ENCODE measurements at regions not wholly inside any gene's neighbourhood (a gene's known extent, or its start where the extent isn't known, plus 50 kb on each side); places are given as distances from the start of the nearest gene placed in this dataset.

- H3K36me3 Mint-ChIP-seq = no peaks in the 10 kb centered on the region
- CTCF ChIA-PET = no interaction called here
Measured at GRCh38 chr9:2459756-2460155, 161.8 kb upstream of the VLDLR start.

DNA sequence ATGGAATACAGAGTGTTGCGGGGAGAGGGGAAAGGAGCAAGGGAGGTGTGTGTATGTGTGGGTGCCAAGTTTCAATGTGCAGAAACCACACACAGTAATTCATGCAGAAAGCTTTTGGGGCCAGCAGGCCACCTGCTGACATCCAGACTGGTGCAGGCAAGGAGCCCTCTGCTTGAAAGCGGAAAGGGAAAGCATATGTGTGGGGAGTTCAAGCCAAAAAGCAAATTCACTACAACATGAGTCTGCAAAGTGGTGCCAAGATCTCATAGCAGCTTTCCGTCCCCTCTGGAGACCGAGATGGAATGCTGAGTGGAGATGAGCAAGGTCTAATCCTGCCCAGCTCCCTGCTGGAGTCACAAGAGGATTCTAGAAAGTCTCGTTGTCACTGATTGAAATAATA lies 159.7 kb upstream of the VLDLR start:
- H3K27me3 Mint-ChIP-seq = peaks cover 3% of the 10 kb centered on the region
- H3K27ac Mint-ChIP-seq = no peak overlapping the region
- CTCF ChIA-PET = no interaction called here
- DNase-seq = no peak
- peaks cover 2% of the 10 kb centered on the region for H3K9me3 Mint-ChIP-seq (ENCODE audit: low read depth)
- no peak overlapping the region for H3K4me3 Mint-ChIP-seq
- no peak for ATAC-seq
- no peaks in the 10 kb centered on the region for H3K4me1 Mint-ChIP-seq
- H3K36me3 Mint-ChIP-seq = no peaks in the 10 kb centered on the region

More at GRCh38 chr9:2459756-2460155, 161.8 kb upstream of the VLDLR start:
- H3K27ac Mint-ChIP-seq = no peak overlapping the region
- no peak overlapping the region for H3K4me3 Mint-ChIP-seq
- H3K27me3 Mint-ChIP-seq = peaks cover 3% of the 10 kb centered on the region
- no peak for ATAC-seq
- H3K4me1 Mint-ChIP-seq = no peaks in the 10 kb centered on the region
- DNase-seq = no peak
- peaks cover 2% of the 10 kb centered on the region for H3K9me3 Mint-ChIP-seq (ENCODE audit: low read depth)

DNA sequence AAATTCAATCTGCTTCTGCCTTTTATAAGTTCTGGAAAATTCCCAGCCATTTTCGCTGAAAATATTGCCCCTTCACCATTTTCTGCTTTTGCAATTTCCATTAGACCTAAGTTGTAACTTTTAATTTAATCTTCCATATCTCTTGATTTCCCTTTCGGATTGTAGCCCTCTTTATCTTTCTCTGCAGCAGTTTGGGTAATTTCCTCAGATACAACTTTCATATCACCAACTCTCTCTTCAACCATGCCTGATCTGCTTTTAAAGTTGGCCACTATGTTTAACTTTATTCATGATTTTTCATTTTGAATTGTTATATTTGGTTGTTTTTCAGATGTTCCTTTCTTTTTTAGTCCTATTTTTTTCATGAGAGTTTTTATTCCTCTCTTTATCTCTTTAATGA lies 157.0 kb upstream of the VLDLR start:
- no peaks in the 10 kb centered on the region for H3K4me1 Mint-ChIP-seq
- H3K36me3 Mint-ChIP-seq = no peaks in the 10 kb centered on the region
- no peak for DNase-seq
- no peak overlapping the region for H3K4me3 Mint-ChIP-seq
- no peak overlapping the region for H3K27ac Mint-ChIP-seq
- H3K9me3 Mint-ChIP-seq (ENCODE audit: low read depth) = peaks cover 2% of the 10 kb centered on the region
- peaks cover 10% of the 10 kb centered on the region for H3K27me3 Mint-ChIP-seq
- CTCF ChIA-PET = no interaction called here
- ATAC-seq = no peak

GRCh38 chr9:2465516-2465915 lies 156.1 kb upstream of the VLDLR start:
- peaks cover 2% of the 10 kb centered on the region for H3K9me3 Mint-ChIP-seq (ENCODE audit: low read depth)
- no peak overlapping the region for H3K27ac Mint-ChIP-seq
- H3K27me3 Mint-ChIP-seq = peaks cover 11% of the 10 kb centered on the region
- no peaks in the 10 kb centered on the region for H3K4me1 Mint-ChIP-seq
- no peaks in the 10 kb centered on the region for H3K36me3 Mint-ChIP-seq
- no peak for ATAC-seq
- CTCF ChIA-PET = interaction anchor here (0.9 kb wide), 1 partner anchor 263 kb away, joined by 3 read pairs; no protein-coding TSS in a partner anchor
- no peak overlapping the region for H3K4me3 Mint-ChIP-seq
- DNase-seq = no peak

GRCh38 chr9:2465921-2466460 lies 155.6 kb upstream of the VLDLR start:
- DNase-seq (no peak), ATAC-seq (no peak)
- no peak overlapping the region for H3K4me3 Mint-ChIP-seq
- CTCF ChIA-PET = interaction anchor here (0.9 kb wide), 1 partner anchor 262 kb away, joined by 3 read pairs; no protein-coding TSS in a partner anchor
- H3K27me3 Mint-ChIP-seq = peaks cover 11% of the 10 kb centered on the region
- H3K4me1 Mint-ChIP-seq = no peaks in the 10 kb centered on the region
- peaks cover 2% of the 10 kb centered on the region for H3K9me3 Mint-ChIP-seq (ENCODE audit: low read depth)
- H3K27ac Mint-ChIP-seq = no peak overlapping the region
- no peaks in the 10 kb centered on the region for H3K36me3 Mint-ChIP-seq

DNA sequence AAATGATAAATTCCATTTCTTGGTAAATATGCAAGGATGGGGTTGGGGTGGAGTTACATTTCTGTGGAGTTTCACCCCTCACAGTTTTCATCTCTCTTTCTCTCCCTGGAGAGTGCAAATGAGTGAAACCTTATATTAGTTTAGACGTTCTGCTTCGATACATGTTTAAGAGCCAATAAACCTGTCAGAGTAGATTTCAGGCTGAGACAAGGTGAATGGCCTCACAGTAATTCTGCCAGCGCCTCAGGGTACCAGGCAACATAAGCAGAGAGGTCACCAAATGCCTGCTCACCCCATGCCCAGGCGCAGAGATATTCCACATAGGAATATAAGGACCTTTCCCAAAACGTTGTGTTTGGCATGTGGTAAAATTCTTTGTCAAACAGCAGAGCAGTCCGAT lies 154.9 kb upstream of the VLDLR start:
- CTCF ChIA-PET = no interaction called here
- H3K27me3 Mint-ChIP-seq = peaks cover 11% of the 10 kb centered on the region
- H3K27ac Mint-ChIP-seq = no peak overlapping the region
- H3K4me1 Mint-ChIP-seq = no peaks in the 10 kb centered on the region
- ATAC-seq = no peak
- H3K36me3 Mint-ChIP-seq = no peaks in the 10 kb centered on the region
- no peak overlapping the region for H3K4me3 Mint-ChIP-seq
- H3K9me3 Mint-ChIP-seq (ENCODE audit: low read depth) = peaks cover 2% of the 10 kb centered on the region
- DNase-seq = no peak

GRCh38 chr9:2469681-2470221 lies 151.8 kb upstream of the VLDLR start:
- Mint-ChIP-seq H3K4me1 (no peaks in the 10 kb centered on the region), H3K36me3 (no peaks in the 10 kb centered on the region), H3K27me3 (peaks cover 17% of the 10 kb centered on the region), H3K9me3 (ENCODE audit: low read depth) (no peaks in the 10 kb centered on the region), H3K27ac (no peak overlapping the region), H3K4me3 (no peak overlapping the region)
- DNase-seq (peak; percentile 44), ATAC-seq (no peak)
- CTCF ChIA-PET = interaction anchor here (1.3 kb wide), 1 partner anchor 260 kb away, joined by 3 read pairs; no protein-coding TSS in a partner anchor

DNA sequence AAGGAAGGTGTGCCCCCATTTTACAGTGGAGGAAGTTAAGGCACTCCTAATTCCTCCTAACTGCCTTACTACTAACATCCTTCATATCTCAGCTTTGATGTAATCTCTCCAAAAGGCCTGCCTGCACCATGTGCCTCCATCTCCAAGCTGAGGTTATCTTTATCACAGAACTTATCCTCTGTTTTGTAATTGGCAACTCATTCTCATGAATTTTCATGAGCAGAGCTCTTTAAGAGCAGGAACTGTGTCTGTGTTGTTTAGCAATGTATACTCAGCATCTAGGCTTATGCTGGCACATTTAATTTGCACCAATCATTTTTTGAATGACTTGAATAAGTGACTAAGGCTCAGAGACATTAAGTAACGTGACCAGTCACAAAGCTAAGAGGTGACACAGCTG lies 147.9 kb upstream of the VLDLR start:
- H3K27ac Mint-ChIP-seq = no peak overlapping the region
- H3K4me3 Mint-ChIP-seq = no peak overlapping the region
- H3K4me1 Mint-ChIP-seq = no peaks in the 10 kb centered on the region
- CTCF ChIA-PET = no interaction called here
- H3K27me3 Mint-ChIP-seq = peaks cover 10% of the 10 kb centered on the region
- ATAC-seq (no peak), DNase-seq (no peak)
- no peaks in the 10 kb centered on the region for H3K36me3 Mint-ChIP-seq
- no peaks in the 10 kb centered on the region for H3K9me3 Mint-ChIP-seq (ENCODE audit: low read depth)

GRCh38 chr9:2477755-2478154 lies 143.8 kb upstream of the VLDLR start:
- H3K4me3 Mint-ChIP-seq = no peak overlapping the region
- no peak for DNase-seq
- CTCF ChIA-PET = no interaction called here

DNA sequence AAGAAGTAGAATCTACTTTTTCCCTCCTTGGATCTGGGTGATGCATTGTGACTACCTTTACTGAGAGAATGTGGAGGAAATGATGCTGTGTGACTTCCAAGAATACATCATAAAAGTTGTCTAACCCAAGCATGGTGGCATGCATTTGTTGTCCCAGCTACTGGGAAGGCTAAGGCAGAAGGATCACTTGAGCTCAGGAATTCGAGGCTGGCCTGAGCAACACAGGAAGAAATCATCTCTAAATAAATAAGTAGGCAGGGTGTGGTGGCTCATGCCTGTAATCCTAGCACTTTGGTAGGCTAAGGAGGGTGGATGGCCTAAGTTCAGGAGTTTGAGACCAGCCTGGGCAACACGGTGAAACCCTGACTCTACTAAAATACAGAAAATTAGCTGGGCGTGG lies 143.2 kb upstream of the VLDLR start:
- CTCF ChIA-PET = no interaction called here
- Mint-ChIP-seq H3K9me3 (ENCODE audit: low read depth) (no peaks in the 10 kb centered on the region), H3K4me1 (no peaks in the 10 kb centered on the region), H3K27ac (no peak overlapping the region), H3K4me3 (no peak overlapping the region), H3K27me3 (peaks cover 6% of the 10 kb centered on the region), H3K36me3 (no peaks in the 10 kb centered on the region)
- ATAC-seq (no peak), DNase-seq (no peak)

More at GRCh38 chr9:2477755-2478154, 143.8 kb upstream of the VLDLR start:
- no peak for ATAC-seq
- Mint-ChIP-seq H3K27me3 (peaks cover 6% of the 10 kb centered on the region), H3K9me3 (ENCODE audit: low read depth) (no peaks in the 10 kb centered on the region), H3K36me3 (no peaks in the 10 kb centered on the region), H3K27ac (no peak overlapping the region), H3K4me1 (no peaks in the 10 kb centered on the region)

DNA sequence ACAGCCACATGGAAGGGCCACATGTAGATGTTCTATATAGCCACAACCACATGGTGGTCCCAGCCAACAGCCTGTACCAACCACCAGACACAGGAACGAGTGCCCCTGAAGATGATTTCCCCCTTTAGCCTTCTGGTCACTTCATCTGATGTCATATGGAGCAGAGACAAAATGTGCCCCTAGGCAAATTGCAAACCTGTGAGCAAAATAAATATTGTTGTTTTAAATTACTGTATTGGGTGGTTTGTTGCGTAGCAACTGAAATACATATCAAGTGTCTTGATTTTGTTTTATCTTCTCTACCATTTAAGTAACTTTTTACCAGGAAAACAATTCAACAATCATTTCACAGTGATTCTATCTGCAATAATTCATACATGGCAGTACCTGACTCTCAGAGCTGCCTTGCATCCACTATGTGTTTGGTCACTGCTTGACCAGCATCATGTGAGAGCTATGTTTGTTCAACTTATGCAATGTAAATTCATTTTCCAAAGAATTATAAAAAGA lies 142.5 kb upstream of the VLDLR start:
- Mint-ChIP-seq H3K4me1 (no peaks in the 10 kb centered on the region), H3K27me3 (peaks cover 6% of the 10 kb centered on the region), H3K27ac (no peak overlapping the region), H3K9me3 (ENCODE audit: low read depth) (no peaks in the 10 kb centered on the region), H3K4me3 (no peak overlapping the region), H3K36me3 (no peaks in the 10 kb centered on the region)
- DNase-seq (no peak), ATAC-seq (no peak)
- CTCF ChIA-PET = no interaction called here

- no peak overlapping the region for H3K27ac Mint-ChIP-seq
- peaks cover 3% of the 10 kb centered on the region for H3K27me3 Mint-ChIP-seq
- H3K36me3 Mint-ChIP-seq = no peaks in the 10 kb centered on the region
- no peaks in the 10 kb centered on the region for H3K9me3 Mint-ChIP-seq (ENCODE audit: low read depth)
- no peaks in the 10 kb centered on the region for H3K4me1 Mint-ChIP-seq
- no peak overlapping the region for H3K4me3 Mint-ChIP-seq
- CTCF ChIA-PET = no interaction called here
- ATAC-seq = no peak
- no peak for DNase-seq
Measured at GRCh38 chr9:2480255-2480837, 141.2 kb upstream of the VLDLR start.

- Mint-ChIP-seq H3K9me3 (ENCODE audit: low read depth) (no peaks in the 10 kb centered on the region), H3K4me1 (no peaks in the 10 kb centered on the region), H3K27ac (no peak overlapping the region), H3K36me3 (no peaks in the 10 kb centered on the region), H3K4me3 (no peak overlapping the region), H3K27me3 (peaks cover 3% of the 10 kb centered on the region)
- DNase-seq (no peak), ATAC-seq (no peak)
- CTCF ChIA-PET = no interaction called here
Measured at GRCh38 chr9:2481216-2481615, 140.4 kb upstream of the VLDLR start.

GRCh38 chr9:2486988-2487387 lies 134.6 kb upstream of the VLDLR start:
- Mint-ChIP-seq H3K4me1 (no peaks in the 10 kb centered on the region), H3K36me3 (no peaks in the 10 kb centered on the region), H3K27me3 (no peaks in the 10 kb centered on the region), H3K9me3 (ENCODE audit: low read depth) (no peaks in the 10 kb centered on the region), H3K27ac (no peak overlapping the region), H3K4me3 (no peak overlapping the region)
- CTCF ChIA-PET = no interaction called here
- no peak for ATAC-seq
- no peak for DNase-seq

Data from activated CD8-positive, alpha-beta memory T cell treated with anti-CD3 and anti-CD28 coated beads, Interleukin-2, amount 10 ng/mL, durations not matched to agents 7 days and 5 days (primary cell).